Mammary epithelial cell (primary cell): ENCODE measurements at regions not wholly inside any gene's neighbourhood (a gene's known extent, or its start where the extent isn't known, plus 50 kb on each side); places are given as distances from the start of the nearest gene placed in this dataset.

Experiments used
- CTCF ChIP-seq, 2 donors: IDR thresholded peaks in 1 of 2; conservative IDR thresholded peaks in 1 of 2; 2 replicates each; pipeline ENCODE4 v1.5.1; 2011 to 2012; ENCODE audit warnings: inconsistent platforms in 2 of 2, low read length in 2 of 2, mild to moderate bottlenecking in 2 of 2, control low read depth in 1 of 2, low read depth in 1 of 2; ENCODE audit not compliant: insufficient read depth in 1 of 2; ENCODE audit errors: extremely low read depth in 1 of 2
- EZH2 ChIP-seq: IDR thresholded peaks from 2 replicates; pipeline ENCODE4 v1.6.1; 2012; ENCODE audit warnings: low read length, inconsistent platforms, borderline replicate concordance

GRCh38 chr7:15043931-15044330 lies 141.4 kb upstream of the DGKB start:
- TF ChIP-seq CTCF (conservative IDR thresholded peaks at IDR 0.05 in 1 of 2, IDR thresholded peaks at IDR 0.05 in 1 of 2; ENCODE audit: extremely low read depth in 1 of 2, insufficient read depth in 1 of 2, low read depth in 1 of 2, low read length in 2 of 2) (no peak), EZH2 (no peak)
